GM11168 (cell line): ENCODE measurements at regions not wholly inside any gene's neighbourhood (a gene's known extent, or its start where the extent isn't known, plus 50 kb on each side); places are given as distances from the start of the nearest gene placed in this dataset.
"Not testable (repeated sequence)": the region's sequence is repeated elsewhere in the genome, so short reads cannot be mapped to it uniquely, and the experiment has no call there.

Experiments
- in situ Hi-C: fragments of 300-500 bp; cut with MboI; formaldehyde crosslinking; loops from one replicate; pipeline ENCODE4 v1.12.0; 2022; ENCODE audit warnings: low sequenced_read_pairs; ENCODE audit not compliant: unreplicated experiment

GRCh38 chr5:106525438-106525837 is 1145.3 kb downstream of the EFNA5 start:
- in situ Hi-C loops, result no loop called here

- in situ Hi-C loops, result no loop called here
Measured at GRCh38 chr5:106523852-106524251, 1146.9 kb downstream of the EFNA5 start.

GRCh38 chr5:106522296-106522695 is 1148.4 kb downstream of the EFNA5 start:
- in situ Hi-C loops, result no loop called here

- in situ Hi-C loops, result no loop called here
Measured at GRCh38 chr5:106521701-106522100, 1149.0 kb downstream of the EFNA5 start.

- in situ Hi-C loops, result no loop called here
Measured at GRCh38 chr5:106510321-106510720, 1160.4 kb downstream of the EFNA5 start.

GRCh38 chr5:106508894-106509293 is 1161.8 kb downstream of the EFNA5 start:
- in situ Hi-C loops, result no loop called here

- in situ Hi-C loops, result no loop called here
Measured at GRCh38 chr5:106493910-106494309, 1176.8 kb downstream of the EFNA5 start.

- in situ Hi-C loops, result no loop called here
Measured at GRCh38 chr5:106489004-106489403, 1181.7 kb downstream of the EFNA5 start.

GRCh38 chr5:106488407-106488806 is 1182.3 kb downstream of the EFNA5 start:
- in situ Hi-C loops, result no loop called here

- in situ Hi-C loops, result no loop called here
Measured at GRCh38 chr5:106481374-106481773, 1189.4 kb downstream of the EFNA5 start.

- in situ Hi-C loops, result no loop called here
Measured at GRCh38 chr5:106476630-106477029, 1194.1 kb downstream of the EFNA5 start.

GRCh38 chr5:106474066-106474465 is 1196.7 kb downstream of the EFNA5 start:
- in situ Hi-C loops, result no loop called here

- in situ Hi-C loops, result no loop called here
Measured at GRCh38 chr5:106459541-106459940, 1211.2 kb downstream of the EFNA5 start.

- in situ Hi-C loops, result no loop called here
Measured at GRCh38 chr5:106454651-106455415, 1215.9 kb downstream of the EFNA5 start.

- in situ Hi-C loops, result no loop called here
Measured at GRCh38 chr5:106454050-106454449, 1216.7 kb downstream of the EFNA5 start.

GRCh38 chr5:106451998-106452397 is 1218.7 kb downstream of the EFNA5 start:
- in situ Hi-C loops, result no loop called here

GRCh38 chr5:106443746-106444145 is 1227.0 kb downstream of the EFNA5 start:
- in situ Hi-C loops, result no loop called here

GRCh38 chr5:106435185-106435584 is 1235.6 kb downstream of the EFNA5 start:
- in situ Hi-C loops, result no loop called here

GRCh38 chr5:106430733-106431132 is 1240.0 kb downstream of the EFNA5 start:
- in situ Hi-C loops, result not testable (repeated sequence)

- in situ Hi-C loops, result no loop called here
Measured at GRCh38 chr5:106423109-106423897, 1247.4 kb downstream of the EFNA5 start.

GRCh38 chr5:106420102-106420501 is 1250.6 kb downstream of the EFNA5 start:
- in situ Hi-C loops, result no loop called here

GRCh38 chr5:106418196-106418595 is 1252.5 kb downstream of the EFNA5 start:
- in situ Hi-C loops, result no loop called here
